ENCODE measurements at regions not wholly inside any gene's neighbourhood (a gene's known extent, or its start where the extent isn't known, plus 50 kb on each side); places are given as distances from the start of the nearest gene placed in this dataset.

DNA sequence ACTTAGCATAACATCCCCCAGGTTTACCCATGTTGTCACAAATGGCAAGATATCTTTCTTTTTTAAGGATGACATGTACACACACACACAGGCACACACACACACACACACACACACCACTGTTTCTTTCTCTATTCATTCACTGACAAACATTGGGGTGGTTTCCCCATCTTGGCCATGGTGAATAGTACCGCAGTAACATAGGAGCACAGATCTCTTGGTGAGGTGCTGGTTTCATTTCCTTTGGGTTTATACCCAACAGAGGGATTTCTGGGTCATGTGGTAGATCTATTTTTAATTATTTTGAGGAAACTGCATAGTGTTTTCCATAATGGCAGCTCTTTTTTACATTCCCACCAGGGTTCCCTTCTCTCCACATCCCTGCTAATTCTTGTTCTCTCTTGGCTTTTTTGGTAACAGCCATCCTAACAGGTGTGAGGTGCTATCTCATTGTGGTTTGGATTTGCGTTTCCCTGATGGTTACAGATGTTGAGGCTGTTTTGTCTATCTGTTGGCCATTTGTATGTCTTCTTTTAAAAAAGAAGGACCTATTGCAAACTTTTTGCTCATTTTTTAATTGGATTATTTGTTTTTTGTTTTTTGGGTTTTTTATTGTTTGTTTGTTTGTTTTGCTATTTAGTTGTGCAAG, 251.7 kb upstream of the IRS2 start:
- peaks cover 3% of the 10 kb centered on the region for H3K9me3 Mint-ChIP-seq (ENCODE audit: low read depth)
- no peaks in the 10 kb centered on the region for H3K27me3 Mint-ChIP-seq (ENCODE audit: low read depth)
- TF ChIP-seq, protein P1, sequence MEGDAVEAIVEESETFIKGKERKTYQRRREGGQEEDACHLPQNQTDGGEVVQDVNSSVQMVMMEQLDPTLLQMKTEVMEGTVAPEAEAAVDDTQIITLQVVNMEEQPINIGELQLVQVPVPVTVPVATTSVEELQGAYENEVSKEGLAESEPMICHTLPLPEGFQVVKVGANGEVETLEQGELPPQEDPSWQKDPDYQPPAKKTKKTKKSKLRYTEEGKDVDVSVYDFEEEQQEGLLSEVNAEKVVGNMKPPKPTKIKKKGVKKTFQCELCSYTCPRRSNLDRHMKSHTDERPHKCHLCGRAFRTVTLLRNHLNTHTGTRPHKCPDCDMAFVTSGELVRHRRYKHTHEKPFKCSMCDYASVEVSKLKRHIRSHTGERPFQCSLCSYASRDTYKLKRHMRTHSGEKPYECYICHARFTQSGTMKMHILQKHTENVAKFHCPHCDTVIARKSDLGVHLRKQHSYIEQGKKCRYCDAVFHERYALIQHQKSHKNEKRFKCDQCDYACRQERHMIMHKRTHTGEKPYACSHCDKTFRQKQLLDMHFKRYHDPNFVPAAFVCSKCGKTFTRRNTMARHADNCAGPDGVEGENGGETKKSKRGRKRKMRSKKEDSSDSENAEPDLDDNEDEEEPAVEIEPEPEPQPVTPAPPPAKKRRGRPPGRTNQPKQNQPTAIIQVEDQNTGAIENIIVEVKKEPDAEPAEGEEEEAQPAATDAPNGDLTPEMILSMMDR (IDR thresholded peaks at IDR 0.05): no peak
- peaks cover 2% of the 10 kb centered on the region for H3K36me3 Mint-ChIP-seq (ENCODE audit: low read depth)
- DNase-seq (ENCODE audit: low spot score): no peak
- no peak overlapping the region for H3K4me3 Mint-ChIP-seq (ENCODE audit: unreplicated experiment)
- H3K27ac Mint-ChIP-seq (ENCODE audit: unreplicated experiment): no peak overlapping the region
- H3K4me1 Mint-ChIP-seq (ENCODE audit: low read depth): peaks cover 5% of the 10 kb centered on the region

DNA sequence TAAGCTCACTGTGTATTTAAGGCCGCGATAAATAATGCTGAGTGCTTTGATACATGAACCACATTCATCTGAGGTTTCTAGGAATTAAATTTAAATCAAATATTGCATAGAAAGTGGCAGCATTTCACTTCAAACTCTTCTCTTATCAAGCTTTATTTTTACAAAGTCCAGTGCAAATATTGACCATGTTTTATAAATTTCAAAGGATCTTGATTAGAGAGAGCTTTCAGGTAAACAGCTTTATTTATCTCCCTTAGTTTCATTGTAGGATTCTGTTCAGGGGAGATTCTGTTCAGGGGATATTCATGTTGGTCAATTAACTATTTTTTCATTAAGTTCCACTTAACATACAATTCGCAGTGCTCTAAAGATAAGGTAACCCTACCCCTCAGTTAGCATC, 249.7 kb upstream of the IRS2 start:
- Mint-ChIP-seq H3K9me3 (ENCODE audit: low read depth) (peaks cover 3% of the 10 kb centered on the region), H3K36me3 (ENCODE audit: low read depth) (no peaks in the 10 kb centered on the region), H3K27me3 (ENCODE audit: low read depth) (no peaks in the 10 kb centered on the region), H3K4me3 (ENCODE audit: unreplicated experiment) (no peak overlapping the region), H3K4me1 (ENCODE audit: low read depth) (no peaks in the 10 kb centered on the region), H3K27ac (ENCODE audit: unreplicated experiment) (no peak overlapping the region)
- DNase-seq (ENCODE audit: low spot score): no peak
- TF ChIP-seq, protein P1 (IDR thresholded peaks at IDR 0.05): no peak

DNA sequence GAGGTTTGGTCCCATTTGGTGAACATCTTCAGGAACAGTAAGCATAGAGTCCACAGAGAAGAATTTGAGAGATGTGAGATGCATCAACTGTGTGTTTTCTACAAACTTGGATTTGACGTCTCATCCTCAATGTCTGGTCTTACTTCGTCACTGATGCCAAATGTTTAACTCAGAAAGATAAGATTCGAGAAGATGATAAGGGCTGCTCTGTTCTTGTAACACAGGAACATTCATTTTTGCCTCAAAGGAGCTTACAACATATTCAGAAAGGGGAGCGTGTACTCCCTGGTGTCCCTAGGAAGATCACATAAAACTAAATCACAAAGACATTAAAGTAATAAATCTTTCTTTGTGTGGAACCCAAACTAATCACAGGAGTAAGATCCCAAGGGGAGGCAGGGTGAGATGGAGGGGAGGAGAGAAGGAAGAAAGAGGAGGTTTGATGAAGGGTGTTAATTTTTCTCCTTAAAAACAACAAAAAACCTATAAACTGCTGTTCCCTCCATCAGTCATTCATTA, 247.7 kb upstream of the IRS2 start:
- Mint-ChIP-seq H3K4me1 (ENCODE audit: low read depth) (no peaks in the 10 kb centered on the region), H3K27ac (ENCODE audit: unreplicated experiment) (no peak overlapping the region), H3K36me3 (ENCODE audit: low read depth) (no peaks in the 10 kb centered on the region), H3K4me3 (ENCODE audit: unreplicated experiment) (no peak overlapping the region), H3K27me3 (ENCODE audit: low read depth) (no peaks in the 10 kb centered on the region), H3K9me3 (ENCODE audit: low read depth) (peaks cover 2% of the 10 kb centered on the region)
- no peak for DNase-seq (ENCODE audit: low spot score)
- TF ChIP-seq, protein P1 (IDR thresholded peaks at IDR 0.05): no peak

DNA sequence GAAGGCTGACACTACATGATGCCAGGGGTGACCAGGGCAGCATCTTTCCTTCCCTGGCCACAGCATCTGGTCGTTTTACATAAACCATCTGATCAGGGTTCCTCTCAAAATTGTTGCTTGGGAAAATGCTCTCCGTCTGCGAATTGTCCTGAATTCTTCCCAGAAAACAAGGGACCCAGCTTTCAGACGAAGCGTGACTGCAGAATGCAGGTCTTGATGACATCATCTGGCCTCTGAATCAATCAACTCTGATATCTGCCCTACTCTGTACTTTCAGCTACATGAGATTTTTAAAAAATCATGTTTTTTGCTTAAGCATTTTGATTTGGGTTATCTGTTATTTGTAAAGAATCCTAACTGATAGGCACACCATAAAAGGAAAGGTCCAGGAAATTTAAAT, 246.6 kb upstream of the IRS2 start:
- no peaks in the 10 kb centered on the region for H3K36me3 Mint-ChIP-seq (ENCODE audit: low read depth)

DNA sequence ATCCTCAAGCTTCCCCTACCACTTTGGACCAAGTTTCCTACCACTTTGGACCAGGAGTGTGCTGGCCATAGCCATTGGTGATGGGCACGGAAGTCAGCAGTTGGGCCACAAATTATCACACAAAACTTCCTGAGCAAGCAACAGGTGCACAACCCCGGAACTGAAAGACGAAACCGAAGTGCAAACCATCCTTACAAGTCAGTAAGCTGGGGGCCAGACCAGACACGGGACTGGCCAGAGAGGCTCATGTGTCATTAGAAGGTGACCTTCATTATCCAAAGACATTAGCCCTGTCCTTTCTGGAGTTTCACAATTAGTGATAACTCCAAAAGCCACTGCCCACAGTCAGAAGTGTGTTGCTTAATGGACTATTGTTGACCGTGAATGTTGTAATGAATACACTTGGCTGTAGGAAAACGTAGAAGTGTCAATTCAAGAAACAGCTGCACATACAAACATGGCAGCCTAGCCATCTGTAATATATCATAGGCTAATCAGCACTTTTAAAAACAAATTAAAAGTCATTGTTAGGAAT, 244.1 kb upstream of the IRS2 start:
- H3K27ac Mint-ChIP-seq (ENCODE audit: unreplicated experiment): no peak overlapping the region
- no peaks in the 10 kb centered on the region for H3K27me3 Mint-ChIP-seq (ENCODE audit: low read depth)
- no peak for DNase-seq (ENCODE audit: low spot score)

More for the DNA sequence above, 246.6 kb upstream of the IRS2 start:
- H3K9me3 Mint-ChIP-seq (ENCODE audit: low read depth): no peaks in the 10 kb centered on the region
- no peak overlapping the region for H3K4me3 Mint-ChIP-seq (ENCODE audit: unreplicated experiment)
- DNase-seq (ENCODE audit: low spot score): no peak
- TF ChIP-seq, protein P1 (IDR thresholded peaks at IDR 0.05): no peak
- no peaks in the 10 kb centered on the region for H3K27me3 Mint-ChIP-seq (ENCODE audit: low read depth)
- H3K27ac Mint-ChIP-seq (ENCODE audit: unreplicated experiment): no peak overlapping the region
- peaks cover 10% of the 10 kb centered on the region for H3K4me1 Mint-ChIP-seq (ENCODE audit: low read depth)

More for the DNA sequence above, 244.1 kb upstream of the IRS2 start:
- Mint-ChIP-seq H3K4me3 (ENCODE audit: unreplicated experiment) (no peak overlapping the region), H3K9me3 (ENCODE audit: low read depth) (no peaks in the 10 kb centered on the region), H3K4me1 (ENCODE audit: low read depth) (peaks cover 10% of the 10 kb centered on the region), H3K36me3 (ENCODE audit: low read depth) (no peaks in the 10 kb centered on the region)
- TF ChIP-seq, protein P1 (IDR thresholded peaks at IDR 0.05): no peak

All from chondrocyte (in vitro differentiated cells).